HepG2 (cell line): ENCODE measurements at regions not wholly inside any gene's neighbourhood (a gene's known extent, or its start where the extent isn't known, plus 50 kb on each side); places are given as distances from the start of the nearest gene placed in this dataset.

Experiments
- ATAC-seq: fragments of 200-7000 bp; cut with Tn5 transposase; 3 replicates; pipeline ENCODE4 v1.9.1; 2020; ENCODE audit warnings: mild to moderate bottlenecking, moderate library complexity
- BruUV-seq: library from RNA; stranded (reverse); fragments of 400-500 nt; replicated peaks from 2 replicates; lab custom pipeline; 2021; lab: Mats Ljungman, UMichigan
- CTCF ChIA-PET: fragments of 300-600 bp; formaldehyde crosslinking; extraction: SDS; loops from one replicate; lab custom pipeline; 2021; ENCODE audit warnings: low total read pairs, inconsistent platforms, low intra/inter-chr PET ratio; lab: Yijun Ruan, JAX
- POLR2A ChIA-PET: fragments of 350-600 bp; sonication (Branson Sonifier 250); formaldehyde crosslinking; loops from one replicate; lab custom pipeline; 2020; ENCODE audit warnings: antibody characterized with exemption, inconsistent platforms; lab: Yijun Ruan, JAX
- DNase-seq: peaks from one replicate; pipeline ENCODE4 v3.0.0-alpha.2; 2015; ENCODE audit warnings: low spot score
- FAIRE-seq: peaks from 3 replicates; lab custom pipeline; 2011; peaks lifted over from hg19 to GRCh38; lab: Jason Lieb, UNC
- H2AFZ ChIP-seq: one replicate; pipeline ENCODE4 v1.6.1; 2011; ENCODE audit warnings: low read length, inconsistent platforms
- H3K27ac ChIP-seq: fragments of 300-600 bp; 3 replicates; pipeline ENCODE4 v1.8.0; 2011; ENCODE audit warnings: mixed run types, mild to moderate bottlenecking, mixed read lengths, low read length, inconsistent platforms; ENCODE audit not compliant: insufficient read depth; ENCODE audit errors: extremely low read length
- H3K27me3 ChIP-seq, 2 experiments: fragments of 200-600 bp in 1 of 2; 2 replicates in 1 of 2; 3 replicates in 1 of 2; pipeline versions ENCODE4 v1.6.0 to v1.8.0; 2011; ENCODE audit warnings: low read length in 2 of 2, mild to moderate bottlenecking in 2 of 2, moderate library complexity in 2 of 2, inconsistent platforms in 1 of 2; ENCODE audit not compliant: insufficient read depth in 2 of 2, control insufficient read depth in 1 of 2
- H3K36me3 ChIP-seq, 2 experiments: fragments of 200-600 bp in 1 of 2; replicated peaks in 1 of 2; 2 replicates in 1 of 2; 3 replicates in 1 of 2; pipeline versions ENCODE4 v1.5.1 to v1.8.0; 2011; ENCODE audit warnings: low read length in 2 of 2, inconsistent platforms in 1 of 2; ENCODE audit not compliant: insufficient read depth in 2 of 2, control insufficient read depth in 1 of 2
- H3K4me1 ChIP-seq: 2 replicates; pipeline ENCODE4 v1.5.1; 2012; ENCODE audit warnings: low read length, inconsistent platforms; ENCODE audit not compliant: insufficient read depth
- H3K4me2 ChIP-seq: 2 replicates; pipeline ENCODE4 v1.6.0; 2011; ENCODE audit warnings: low read depth, low read length, inconsistent platforms
- H3K4me3 ChIP-seq, 3 experiments: fragments of 200-600 bp in 1 of 3; sonication (generic), shearing (Covaris generic) in 1 of 3; replicated peaks in 1 of 3; 2 replicates each; pipeline ENCODE4 v1.5.1; 2011 to 2016; ENCODE audit warnings: low read length in 3 of 3, inconsistent platforms in 2 of 3, low read depth in 2 of 3, mild to moderate bottlenecking in 2 of 3, control low read depth in 1 of 3, mixed read lengths in 1 of 3; ENCODE audit not compliant: insufficient read depth in 1 of 3
- H3K79me2 ChIP-seq: one replicate; pipeline ENCODE4 v1.6.1; 2011; ENCODE audit warnings: low read length, inconsistent platforms; ENCODE audit not compliant: insufficient read depth
- H3K9ac ChIP-seq: 2 replicates; pipeline ENCODE4 v1.6.0; 2011; ENCODE audit warnings: mild to moderate bottlenecking, low read depth, low read length, inconsistent platforms; ENCODE audit not compliant: insufficient read depth
- H3K9me3 ChIP-seq: 2 replicates; pipeline ENCODE4 v1.5.1; 2012; ENCODE audit warnings: mild to moderate bottlenecking, low read length
- H4K20me1 ChIP-seq: 2 replicates; pipeline ENCODE4 v1.6.0; 2011; ENCODE audit warnings: inconsistent platforms, mild to moderate bottlenecking, low read length, moderate library complexity; ENCODE audit not compliant: insufficient read depth
- ARID3A ChIP-seq: IDR thresholded peaks from 2 replicates; pipeline ENCODE4 v1.6.1; 2012; ENCODE audit warnings: low read depth, low read length, improper control_type of control experiment
- ARID5B ChIP-seq: IDR thresholded peaks from 2 replicates; pipeline ENCODE4 v1.4.0; 2020; ENCODE audit warnings: mild to moderate bottlenecking, missing genetic modification reagents
- GATAD2A ChIP-seq: IDR thresholded peaks from 2 replicates; pipeline ENCODE4 v1.6.1; 2016
- LCORL ChIP-seq, 2 experiments: fragments of 450-650 bp in 1 of 2; sonication (generic) in 1 of 2; formaldehyde crosslinking in 1 of 2; IDR thresholded peaks; 2 replicates each; pipeline versions ENCODE4 v1.5.0 to v1.6.1; 2017 to 2020; ENCODE audit warnings: antibody characterized with exemption in 1 of 2, missing genetic modification reagents in 1 of 2
- MTA1 ChIP-seq: sonication (generic); formaldehyde crosslinking; IDR thresholded peaks from 2 replicates; pipeline ENCODE4 v1.4.0; 2020; ENCODE audit warnings: missing genetic modification reagents, mild to moderate bottlenecking, borderline replicate concordance
- SATB2 ChIP-seq: sonication (generic); formaldehyde crosslinking; IDR thresholded peaks from 2 replicates; pipeline ENCODE4 v1.5.0; 2020; ENCODE audit warnings: missing genetic modification reagents
- ZNF460 ChIP-seq: sonication (generic); formaldehyde crosslinking; IDR thresholded peaks from 2 replicates; pipeline ENCODE4 v1.5.1; 2020; ENCODE audit warnings: missing genetic modification reagents, mild to moderate bottlenecking, borderline replicate concordance
- ZNF598 ChIP-seq: sonication (generic); formaldehyde crosslinking; IDR thresholded peaks from 2 replicates; pipeline ENCODE4 v1.5.1; 2020; ENCODE audit warnings: mild to moderate bottlenecking, missing genetic modification reagents, borderline replicate concordance
- ZNF687 ChIP-seq: sonication (generic); formaldehyde crosslinking; IDR thresholded peaks from 2 replicates; pipeline ENCODE4 v1.5.1; 2020; ENCODE audit warnings: mild to moderate bottlenecking, missing genetic modification reagents, moderate library complexity
- ZNF782 ChIP-seq: sonication (generic); formaldehyde crosslinking; IDR thresholded peaks from 2 replicates; pipeline ENCODE4 v1.4.0; 2020; ENCODE audit warnings: missing genetic modification reagents, mild to moderate bottlenecking, borderline replicate concordance
- ZNF800 ChIP-seq: sonication (generic); formaldehyde crosslinking; IDR thresholded peaks from 2 replicates; pipeline ENCODE4 v1.4.0; 2020; ENCODE audit warnings: missing genetic modification reagents
- ZNF839 ChIP-seq: sonication (generic); formaldehyde crosslinking; IDR thresholded peaks from 2 replicates; pipeline ENCODE4 v1.4.0; 2020; ENCODE audit warnings: missing genetic modification reagents, mild to moderate bottlenecking, borderline replicate concordance
- in situ Hi-C: cut with HindIII; loops from 2 replicates; pipeline ENCODE4 v1.10.0; 2017; ENCODE audit warnings: low pct_unique_long_range_greater_than_20kb; ENCODE audit not compliant: extremely low pct_ligation_motif_present
- intact Hi-C: fragments of 100-400 bp; cut with micrococcal nuclease; formaldehyde crosslinking; loops from one replicate; pipeline ENCODE4 v1.10.0; 2022; ENCODE audit not compliant: unreplicated experiment

- no peak for TF ChIP-seq ZNF800 (CRISPR knock-in tag)
- no peak for TF ChIP-seq ZNF839
These were observed 93.9 kb upstream of the ZNF92 start (continued) for GRCh38 chr7:65279795-65280194.

- BruUV-seq = no TSS peak
- Histone ChIP-seq H3K9me3 (no peaks in the 10 kb centered on the region), H3K27me3 (no peaks in the 10 kb centered on the region), H3K27ac (no peak overlapping the region), H3K36me3 (no peaks in the 10 kb centered on the region), H3K4me3 (no peak overlapping the region), H3K4me1 (no peaks in the 10 kb centered on the region), H3K9ac (no peak overlapping the region), H3K4me2 (no peak overlapping the region), H4K20me1 (no peaks in the 10 kb centered on the region), H2AFZ (no peak overlapping the region), H3K79me2 (no peaks in the 10 kb centered on the region)
- no peak for FAIRE-seq
- ATAC-seq = no peak
- ChIA-PET CTCF (no interaction called here), POLR2A (no interaction called here)
- in situ Hi-C loops (no loop called here), intact Hi-C loops (no loop called here)
- DNase-seq = no peak
- TF ChIP-seq LCORL (IDR thresholded peaks at IDR 0.05) = no peak
- no peak for TF ChIP-seq LCORL (CRISPR knock-in tag; IDR thresholded peaks at IDR 0.05)
- no peak for TF ChIP-seq MTA1
- no peak for TF ChIP-seq ZNF598 (CRISPR knock-in tag)
- no peak for TF ChIP-seq ZNF687 (CRISPR knock-in tag)
- TF ChIP-seq ARID3A = no peak
- no peak for TF ChIP-seq SATB2 (CRISPR knock-in tag)
- TF ChIP-seq ZNF460 = no peak
- TF ChIP-seq GATAD2A = no peak
- no peak for TF ChIP-seq ARID5B (CRISPR knock-in tag)
- TF ChIP-seq ZNF782 (CRISPR knock-in tag) = no peak
These were observed 96.8 kb upstream of the ZNF92 start for GRCh38 chr7:65276822-65277221.
